HFFc6 (cell line): ENCODE measurements at regions not wholly inside any gene's neighbourhood (a gene's known extent, or its start where the extent isn't known, plus 50 kb on each side); places are given as distances from the start of the nearest gene placed in this dataset.

ENCODE experiments used
- DNase-seq: peaks from one replicate; pipeline ENCODE4 v3.0.0-alpha.2; 2018
- H3K27ac Mint-ChIP-seq: 2 replicates; pipeline ENCODE4 v1.8.0; 2020; ENCODE audit warnings: mild to moderate bottlenecking, mixed read lengths
- H3K27me3 Mint-ChIP-seq: 2 replicates; pipeline ENCODE4 v1.8.0; 2021; ENCODE audit warnings: mild to moderate bottlenecking, moderate library complexity, mixed read lengths; ENCODE audit not compliant: insufficient read depth
- H3K36me3 Mint-ChIP-seq: 2 replicates; pipeline ENCODE4 v1.8.0; 2021; ENCODE audit warnings: low read depth, mixed read lengths
- H3K4me1 Mint-ChIP-seq: 2 replicates; pipeline ENCODE4 v1.8.0; 2020; ENCODE audit warnings: low read depth, mixed read lengths
- H3K4me3 Mint-ChIP-seq: 2 replicates; pipeline ENCODE4 v1.8.0; 2020; ENCODE audit warnings: mild to moderate bottlenecking, moderate library complexity, mixed read lengths
- H3K9me3 Mint-ChIP-seq: 2 replicates; pipeline ENCODE4 v1.8.0; 2020; ENCODE audit warnings: mild to moderate bottlenecking, mixed read lengths
- TF ChIP-seq, protein P1 (sequence below): fragments of 200-600 bp; sonication (generic); IDR thresholded peaks from 2 replicates; pipeline ENCODE4 v1.5.0; 2021; ENCODE audit warnings: antibody characterized with exemption, mild to moderate bottlenecking

DNA sequence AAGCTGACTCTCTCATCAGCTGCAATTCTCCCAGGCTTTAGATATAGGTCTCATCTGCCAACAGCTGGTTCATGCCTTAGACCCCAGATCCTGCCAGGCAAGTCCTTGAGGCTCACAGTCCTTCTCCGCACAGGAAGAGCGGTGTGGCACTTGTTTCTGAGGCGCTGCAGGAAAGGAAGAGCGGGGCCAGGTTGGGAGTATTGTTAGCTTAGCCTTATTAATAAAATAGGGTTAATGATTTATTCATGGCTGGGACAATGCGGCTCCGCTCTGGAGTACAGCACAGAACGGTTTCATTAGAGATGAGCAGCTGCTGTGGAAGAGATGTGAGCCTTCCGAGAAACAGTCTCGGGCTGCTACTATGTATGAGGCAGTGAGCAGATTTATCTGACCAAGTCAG, 78.1 kb downstream of the FZD1 start:
- Mint-ChIP-seq H3K27ac (no peak overlapping the region), H3K9me3 (no peaks in the 10 kb centered on the region), H3K27me3 (peaks cover 32% of the 10 kb centered on the region), H3K4me3 (no peak overlapping the region), H3K36me3 (no peaks in the 10 kb centered on the region), H3K4me1 (no peaks in the 10 kb centered on the region; the same call in 1 of the 2 replicates)
- no peak for DNase-seq
- TF ChIP-seq, protein P1, sequence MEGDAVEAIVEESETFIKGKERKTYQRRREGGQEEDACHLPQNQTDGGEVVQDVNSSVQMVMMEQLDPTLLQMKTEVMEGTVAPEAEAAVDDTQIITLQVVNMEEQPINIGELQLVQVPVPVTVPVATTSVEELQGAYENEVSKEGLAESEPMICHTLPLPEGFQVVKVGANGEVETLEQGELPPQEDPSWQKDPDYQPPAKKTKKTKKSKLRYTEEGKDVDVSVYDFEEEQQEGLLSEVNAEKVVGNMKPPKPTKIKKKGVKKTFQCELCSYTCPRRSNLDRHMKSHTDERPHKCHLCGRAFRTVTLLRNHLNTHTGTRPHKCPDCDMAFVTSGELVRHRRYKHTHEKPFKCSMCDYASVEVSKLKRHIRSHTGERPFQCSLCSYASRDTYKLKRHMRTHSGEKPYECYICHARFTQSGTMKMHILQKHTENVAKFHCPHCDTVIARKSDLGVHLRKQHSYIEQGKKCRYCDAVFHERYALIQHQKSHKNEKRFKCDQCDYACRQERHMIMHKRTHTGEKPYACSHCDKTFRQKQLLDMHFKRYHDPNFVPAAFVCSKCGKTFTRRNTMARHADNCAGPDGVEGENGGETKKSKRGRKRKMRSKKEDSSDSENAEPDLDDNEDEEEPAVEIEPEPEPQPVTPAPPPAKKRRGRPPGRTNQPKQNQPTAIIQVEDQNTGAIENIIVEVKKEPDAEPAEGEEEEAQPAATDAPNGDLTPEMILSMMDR, result no peak

DNA sequence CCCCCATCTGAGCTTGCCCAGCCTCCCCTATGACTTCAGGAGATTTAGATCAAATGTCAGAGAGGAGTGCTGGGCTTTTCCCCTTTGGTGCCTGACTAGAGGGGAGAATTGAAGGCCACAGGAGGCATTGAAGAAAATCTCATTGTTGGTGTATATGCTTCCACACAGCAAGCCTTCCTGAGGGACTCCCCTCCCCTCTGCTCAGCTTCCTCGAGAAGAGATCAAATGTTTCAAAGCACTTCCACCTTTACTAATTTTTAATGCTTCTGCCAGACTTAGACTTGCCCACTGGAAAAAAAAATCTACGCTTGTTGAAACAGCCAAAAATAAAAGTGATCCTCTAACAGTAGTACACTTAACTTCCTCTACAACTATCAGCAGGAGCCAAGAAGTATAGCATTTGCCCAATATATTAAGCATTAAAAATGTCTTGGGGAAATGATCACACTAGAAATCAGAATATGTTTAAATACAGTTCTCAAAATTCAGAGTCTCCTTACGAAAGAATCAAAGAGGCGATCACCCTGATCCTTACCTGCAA, 79.3 kb downstream of the FZD1 start:
- TF ChIP-seq, protein P1, result no peak
- Mint-ChIP-seq H3K36me3 (no peaks in the 10 kb centered on the region), H3K4me3 (no peak overlapping the region), H3K27ac (no peak overlapping the region), H3K4me1 (no peaks in the 10 kb centered on the region; the same call in 1 of the 2 replicates), H3K27me3 (peaks cover 32% of the 10 kb centered on the region), H3K9me3 (no peaks in the 10 kb centered on the region)
- DNase-seq, result no peak

DNA sequence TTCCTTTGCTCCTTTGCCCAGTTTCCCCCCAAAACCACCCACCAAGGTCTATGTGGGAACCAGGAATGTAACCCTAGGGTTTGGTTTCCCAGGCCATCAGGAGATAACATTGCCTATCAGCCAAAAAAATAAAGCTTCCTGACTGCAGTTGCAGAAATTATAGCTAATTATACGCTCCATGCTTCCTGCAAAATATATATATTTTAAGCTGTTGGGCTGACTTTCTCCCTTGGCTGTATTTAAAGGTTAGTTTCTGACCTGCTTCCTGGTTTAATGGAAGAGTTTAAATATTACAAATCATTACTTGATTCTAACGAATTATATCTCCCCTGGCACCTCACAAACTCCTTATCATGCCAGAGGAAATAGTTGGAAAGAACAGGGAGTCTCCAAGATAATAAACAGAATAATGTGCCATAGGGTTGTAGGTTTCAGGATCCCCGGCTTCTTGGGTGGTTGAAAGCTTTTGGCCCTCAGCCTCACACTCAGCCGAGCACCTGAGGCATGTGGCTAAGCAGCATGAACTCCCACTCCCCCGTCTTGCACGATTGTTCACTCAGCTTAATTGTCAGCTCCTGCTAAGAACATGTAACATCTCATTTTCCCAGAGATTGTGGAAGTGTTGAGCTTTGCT, 79.9 kb downstream of the FZD1 start:
- peaks cover 29% of the 10 kb centered on the region for H3K27me3 Mint-ChIP-seq
- no peak overlapping the region for H3K27ac Mint-ChIP-seq
- H3K4me1 Mint-ChIP-seq, result no peaks in the 10 kb centered on the region; the same call in 1 of the 2 replicates
- H3K9me3 Mint-ChIP-seq, result no peaks in the 10 kb centered on the region
- no peak for DNase-seq
- no peak overlapping the region for H3K4me3 Mint-ChIP-seq
- H3K36me3 Mint-ChIP-seq, result no peaks in the 10 kb centered on the region
- TF ChIP-seq, protein P1, result no peak

DNA sequence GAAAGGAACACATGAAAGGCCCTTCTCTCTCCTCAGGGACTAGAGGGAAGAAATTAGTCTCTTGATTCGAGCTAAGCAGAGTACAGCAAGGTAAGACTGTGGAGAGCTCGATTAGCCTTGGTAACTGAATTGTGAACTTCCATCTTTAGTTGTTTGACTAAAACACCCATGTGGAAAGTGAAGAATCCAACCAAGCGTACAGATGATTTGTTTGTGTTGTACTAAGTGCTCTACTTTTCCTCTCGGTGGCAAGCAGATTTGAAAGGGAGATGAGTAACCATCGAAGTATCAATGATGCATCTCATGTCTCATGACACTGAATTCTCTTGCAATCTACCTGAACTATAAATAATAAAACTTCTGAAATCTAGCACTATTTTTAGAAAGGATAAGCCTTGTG, 80.7 kb downstream of the FZD1 start:
- DNase-seq, result no peak
- Mint-ChIP-seq H3K27me3 (peaks cover 29% of the 10 kb centered on the region), H3K4me1 (no peaks in the 10 kb centered on the region; the same call in 1 of the 2 replicates), H3K9me3 (no peaks in the 10 kb centered on the region), H3K4me3 (no peak overlapping the region), H3K27ac (no peak overlapping the region), H3K36me3 (no peaks in the 10 kb centered on the region)
- TF ChIP-seq, protein P1, result no peak

DNA sequence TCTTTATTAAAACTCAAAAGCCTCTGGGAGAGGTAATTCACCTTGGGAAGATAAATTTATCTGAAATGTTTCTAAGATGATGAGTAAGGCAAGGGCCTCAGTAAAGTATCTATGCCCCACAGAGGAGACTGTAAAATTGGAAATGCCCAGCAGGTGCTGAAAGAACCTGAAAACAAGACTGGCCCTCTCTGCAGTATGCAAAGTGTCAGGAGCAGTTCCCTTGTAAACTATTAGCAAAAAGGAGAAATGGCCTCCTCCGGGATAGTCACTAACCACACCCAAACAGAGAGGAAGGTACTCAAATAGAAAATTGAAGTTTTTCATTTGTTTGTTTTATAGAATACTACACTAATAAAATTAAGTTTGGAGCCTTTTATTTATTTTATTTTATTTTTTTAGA, 81.2 kb downstream of the FZD1 start:
- Mint-ChIP-seq H3K4me3 (no peak overlapping the region), H3K27me3 (peaks cover 25% of the 10 kb centered on the region), H3K36me3 (no peaks in the 10 kb centered on the region), H3K9me3 (no peaks in the 10 kb centered on the region), H3K4me1 (no peaks in the 10 kb centered on the region; the same call in 1 of the 2 replicates), H3K27ac (no peak overlapping the region)
- DNase-seq, result no peak
- TF ChIP-seq, protein P1, result no peak
